HG03565 (cell line): ENCODE measurements at regions not wholly inside any gene's neighbourhood (a gene's known extent, or its start where the extent isn't known, plus 50 kb on each side); places are given as distances from the start of the nearest gene placed in this dataset.
"Not testable (repeated sequence)": the region's sequence is repeated elsewhere in the genome, so short reads cannot be mapped to it uniquely, and the experiment has no call there.

Source experiments
- ATAC-seq: cut with Tn5 transposase; IDR thresholded peaks from one replicate; pipeline ENCODE4 v1.9.1; 2021; ENCODE audit warnings: mild to moderate bottlenecking, moderate library complexity; ENCODE audit not compliant: unreplicated experiment

GRCh38 chr7:85815526-85815925, 628.7 kb upstream of the SEMA3D start:
- ATAC-seq = no peak

GRCh38 chr7:85806321-85806720, 619.5 kb upstream of the SEMA3D start:
- no peak for ATAC-seq

GRCh38 chr7:85805656-85806055, 618.8 kb upstream of the SEMA3D start:
- no peak for ATAC-seq

- no peak for ATAC-seq
These were observed 618.4 kb upstream of the SEMA3D start for GRCh38 chr7:85805249-85805648.

GRCh38 chr7:85802211-85802610, 615.4 kb upstream of the SEMA3D start:
- ATAC-seq = no peak

- no peak for ATAC-seq
These were observed 610.1 kb upstream of the SEMA3D start for GRCh38 chr7:85796956-85797355.

GRCh38 chr7:85791098-85791497, 604.2 kb upstream of the SEMA3D start:
- ATAC-seq = not testable (repeated sequence)

GRCh38 chr7:85781606-85782005, 594.8 kb upstream of the SEMA3D start:
- ATAC-seq = no peak

GRCh38 chr7:85776691-85777345, 590.0 kb upstream of the SEMA3D start:
- ATAC-seq = no peak

GRCh38 chr7:85775431-85775830, 588.6 kb upstream of the SEMA3D start:
- ATAC-seq = no peak

GRCh38 chr7:85774986-85775385, 588.1 kb upstream of the SEMA3D start:
- no peak for ATAC-seq

- ATAC-seq = no peak
These were observed 586.4 kb upstream of the SEMA3D start for GRCh38 chr7:85773116-85773728.

- ATAC-seq = no peak
These were observed 584.7 kb upstream of the SEMA3D start for GRCh38 chr7:85771516-85771915.

- ATAC-seq = no peak
These were observed 583.5 kb upstream of the SEMA3D start for GRCh38 chr7:85770332-85770731.

- ATAC-seq = no peak
These were observed 578.9 kb upstream of the SEMA3D start for GRCh38 chr7:85765698-85766298.

GRCh38 chr7:85764034-85764433, 577.2 kb upstream of the SEMA3D start:
- no peak for ATAC-seq

- no peak for ATAC-seq
These were observed 570.5 kb upstream of the SEMA3D start for GRCh38 chr7:85757348-85757747.

- peak; percentile 98 for ATAC-seq
These were observed 563.6 kb upstream of the SEMA3D start for GRCh38 chr7:85750454-85750949.

GRCh38 chr7:85749696-85750453, 563.0 kb upstream of the SEMA3D start:
- no peak for ATAC-seq

GRCh38 chr7:85748861-85749260, 562.0 kb upstream of the SEMA3D start:
- ATAC-seq = no peak

GRCh38 chr7:85737426-85737825, 550.6 kb upstream of the SEMA3D start:
- ATAC-seq = no peak

GRCh38 chr7:85736085-85736484, 549.2 kb upstream of the SEMA3D start:
- ATAC-seq = no peak
